HepG2 (cell line): ENCODE measurements at regions not wholly inside any gene's neighbourhood (a gene's known extent, or its start where the extent isn't known, plus 50 kb on each side); places are given as distances from the start of the nearest gene placed in this dataset.

Source experiments
- ATAC-seq: fragments of 200-7000 bp; cut with Tn5 transposase; 3 replicates; pipeline ENCODE4 v1.9.1; 2020; ENCODE audit warnings: mild to moderate bottlenecking, moderate library complexity
- BruUV-seq: library from RNA; stranded (reverse); fragments of 400-500 nt; replicated peaks from 2 replicates; lab custom pipeline; 2021; lab: Mats Ljungman, UMichigan
- CTCF ChIA-PET: fragments of 300-600 bp; formaldehyde crosslinking; extraction: SDS; loops from one replicate; lab custom pipeline; 2021; ENCODE audit warnings: low total read pairs, inconsistent platforms, low intra/inter-chr PET ratio; lab: Yijun Ruan, JAX
- POLR2A ChIA-PET: fragments of 350-600 bp; sonication (Branson Sonifier 250); formaldehyde crosslinking; loops from one replicate; lab custom pipeline; 2020; ENCODE audit warnings: antibody characterized with exemption, inconsistent platforms; lab: Yijun Ruan, JAX
- DNase-seq: peaks from one replicate; pipeline ENCODE4 v3.0.0-alpha.2; 2015; ENCODE audit warnings: low spot score
- FAIRE-seq: peaks from 3 replicates; lab custom pipeline; 2011; peaks lifted over from hg19 to GRCh38; lab: Jason Lieb, UNC
- H2AFZ ChIP-seq: one replicate; pipeline ENCODE4 v1.6.1; 2011; ENCODE audit warnings: low read length, inconsistent platforms
- H3K27ac ChIP-seq: fragments of 300-600 bp; 3 replicates; pipeline ENCODE4 v1.8.0; 2011; ENCODE audit warnings: mixed run types, mild to moderate bottlenecking, mixed read lengths, low read length, inconsistent platforms; ENCODE audit not compliant: insufficient read depth; ENCODE audit errors: extremely low read length
- H3K27me3 ChIP-seq, 2 experiments: fragments of 200-600 bp in 1 of 2; 2 replicates in 1 of 2; 3 replicates in 1 of 2; pipeline versions ENCODE4 v1.6.0 to v1.8.0; 2011; ENCODE audit warnings: low read length in 2 of 2, mild to moderate bottlenecking in 2 of 2, moderate library complexity in 2 of 2, inconsistent platforms in 1 of 2; ENCODE audit not compliant: insufficient read depth in 2 of 2, control insufficient read depth in 1 of 2
- H3K36me3 ChIP-seq, 2 experiments: fragments of 200-600 bp in 1 of 2; replicated peaks in 1 of 2; 2 replicates in 1 of 2; 3 replicates in 1 of 2; pipeline versions ENCODE4 v1.5.1 to v1.8.0; 2011; ENCODE audit warnings: low read length in 2 of 2, inconsistent platforms in 1 of 2; ENCODE audit not compliant: insufficient read depth in 2 of 2, control insufficient read depth in 1 of 2
- H3K4me1 ChIP-seq: 2 replicates; pipeline ENCODE4 v1.5.1; 2012; ENCODE audit warnings: low read length, inconsistent platforms; ENCODE audit not compliant: insufficient read depth
- H3K4me2 ChIP-seq: 2 replicates; pipeline ENCODE4 v1.6.0; 2011; ENCODE audit warnings: low read depth, low read length, inconsistent platforms
- H3K4me3 ChIP-seq, 3 experiments: fragments of 200-600 bp in 1 of 3; sonication (generic), shearing (Covaris generic) in 1 of 3; replicated peaks in 1 of 3; 2 replicates each; pipeline ENCODE4 v1.5.1; 2011 to 2016; ENCODE audit warnings: low read length in 3 of 3, inconsistent platforms in 2 of 3, low read depth in 2 of 3, mild to moderate bottlenecking in 2 of 3, control low read depth in 1 of 3, mixed read lengths in 1 of 3; ENCODE audit not compliant: insufficient read depth in 1 of 3
- H3K79me2 ChIP-seq: one replicate; pipeline ENCODE4 v1.6.1; 2011; ENCODE audit warnings: low read length, inconsistent platforms; ENCODE audit not compliant: insufficient read depth
- H3K9ac ChIP-seq: 2 replicates; pipeline ENCODE4 v1.6.0; 2011; ENCODE audit warnings: mild to moderate bottlenecking, low read depth, low read length, inconsistent platforms; ENCODE audit not compliant: insufficient read depth
- H3K9me3 ChIP-seq: 2 replicates; pipeline ENCODE4 v1.5.1; 2012; ENCODE audit warnings: mild to moderate bottlenecking, low read length
- H4K20me1 ChIP-seq: 2 replicates; pipeline ENCODE4 v1.6.0; 2011; ENCODE audit warnings: inconsistent platforms, mild to moderate bottlenecking, low read length, moderate library complexity; ENCODE audit not compliant: insufficient read depth
- ADNP ChIP-seq: sonication (generic); formaldehyde crosslinking; IDR thresholded peaks from 2 replicates; pipeline ENCODE4 v1.4.0; 2020; ENCODE audit warnings: missing genetic modification reagents
- BCL6 ChIP-seq: IDR thresholded peaks from 2 replicates; pipeline ENCODE4 v1.6.1; 2016; ENCODE audit warnings: missing genetic modification reagents, missing compliant biosample characterization
- HMG20A ChIP-seq: IDR thresholded peaks from 2 replicates; pipeline ENCODE4 v1.6.1; 2016; ENCODE audit warnings: borderline replicate concordance
- JUN ChIP-seq: sonication (generic); formaldehyde crosslinking; IDR thresholded peaks from 2 replicates; pipeline ENCODE4 v1.4.0; 2020; ENCODE audit warnings: mild to moderate bottlenecking, missing genetic modification reagents
- NBN ChIP-seq: fragments of 450-650 bp; conservative IDR thresholded peaks from 2 replicates; pipeline ENCODE4 v1.6.1; 2017
- RFX1 ChIP-seq: fragments of 450-650 bp; IDR thresholded peaks from 2 replicates; pipeline ENCODE4 v1.6.1; 2017
- SIN3B ChIP-seq: fragments of 150-350 bp; IDR thresholded peaks from 2 replicates; pipeline ENCODE4 v1.6.1; 2014; ENCODE audit warnings: low read length
- ZFY ChIP-seq: sonication (generic); formaldehyde crosslinking; IDR thresholded peaks from 2 replicates; pipeline ENCODE4 v1.4.0; 2020; ENCODE audit warnings: missing genetic modification reagents
- ZFYVE20 ChIP-seq: sonication (generic); formaldehyde crosslinking; IDR thresholded peaks from 2 replicates; pipeline ENCODE4 v1.8.0; 2023; ENCODE audit warnings: low read depth, mild to moderate bottlenecking, moderate library complexity, missing genetic modification reagents, borderline replicate concordance
- ZMYM4 ChIP-seq: sonication (generic); formaldehyde crosslinking; IDR thresholded peaks from 2 replicates; pipeline ENCODE4 v1.8.1; 2023; ENCODE audit warnings: mild to moderate bottlenecking, missing genetic modification reagents
- ZNF224 ChIP-seq: sonication (generic); formaldehyde crosslinking; IDR thresholded peaks from 2 replicates; pipeline ENCODE4 v1.5.0; 2020; ENCODE audit warnings: mild to moderate bottlenecking, missing genetic modification reagents
- ZNF317 ChIP-seq: sonication (generic); formaldehyde crosslinking; IDR thresholded peaks from 2 replicates; pipeline ENCODE4 v1.5.0; 2020; ENCODE audit warnings: mild to moderate bottlenecking, missing genetic modification reagents
- ZNF354B ChIP-seq: sonication (generic); formaldehyde crosslinking; IDR thresholded peaks from 2 replicates; pipeline ENCODE4 v1.8.0; 2022; ENCODE audit warnings: mild to moderate bottlenecking, missing genetic modification reagents
- ZNF570 ChIP-seq: sonication (generic); formaldehyde crosslinking; IDR thresholded peaks from 2 replicates; pipeline ENCODE4 v1.4.0; 2020; ENCODE audit warnings: mild to moderate bottlenecking, missing genetic modification reagents, borderline replicate concordance
- ZNF772 ChIP-seq: sonication (generic); formaldehyde crosslinking; IDR thresholded peaks from 2 replicates; pipeline ENCODE4 v1.5.0; 2020; ENCODE audit warnings: mild to moderate bottlenecking, missing genetic modification reagents
- ZNF790 ChIP-seq: sonication (generic); formaldehyde crosslinking; IDR thresholded peaks from 2 replicates; pipeline ENCODE4 v1.8.0; 2022; ENCODE audit warnings: missing genetic modification reagents, mild to moderate bottlenecking, borderline replicate concordance
- WGBS: methylation state at CpG from one replicate; pipeline ENCODE4 v1.1.6; 2017; ENCODE audit warnings: low lambda C conversion rate; 5-methylcytosine and 5-hydroxymethylcytosine counted together
- in situ Hi-C: cut with HindIII; loops from 2 replicates; pipeline ENCODE4 v1.10.0; 2017; ENCODE audit warnings: low pct_unique_long_range_greater_than_20kb; ENCODE audit not compliant: extremely low pct_ligation_motif_present
- intact Hi-C: fragments of 100-400 bp; cut with micrococcal nuclease; formaldehyde crosslinking; loops from one replicate; pipeline ENCODE4 v1.10.0; 2022; ENCODE audit not compliant: unreplicated experiment
- TF ChIP-seq, protein P1 (sequence below): sonication (generic); formaldehyde crosslinking; IDR thresholded peaks from 2 replicates; pipeline ENCODE4 v1.5.0; 2020; ENCODE audit warnings: missing genetic modification reagents

GRCh38 chr12:60568914-60569313 lies 973.1 kb downstream of the SLC16A7 start:
- BruUV-seq = no TSS peak
- H3K9ac ChIP-seq = no peak overlapping the region
- CTCF ChIA-PET = no interaction called here
- no peaks in the 10 kb centered on the region for H3K27me3 ChIP-seq
- in situ Hi-C loops = no loop called here
- TF ChIP-seq BCL6 (CRISPR knock-in tag) = no peak
- no peak for TF ChIP-seq ZNF354B (CRISPR knock-in tag)
- TF ChIP-seq JUN (CRISPR knock-in tag) = no peak
- no peak for TF ChIP-seq SIN3B
- no peak for TF ChIP-seq ADNP
- no peak for TF ChIP-seq ZNF570 (CRISPR knock-in tag)
- no peak for TF ChIP-seq ZFY
- TF ChIP-seq, protein P1, sequence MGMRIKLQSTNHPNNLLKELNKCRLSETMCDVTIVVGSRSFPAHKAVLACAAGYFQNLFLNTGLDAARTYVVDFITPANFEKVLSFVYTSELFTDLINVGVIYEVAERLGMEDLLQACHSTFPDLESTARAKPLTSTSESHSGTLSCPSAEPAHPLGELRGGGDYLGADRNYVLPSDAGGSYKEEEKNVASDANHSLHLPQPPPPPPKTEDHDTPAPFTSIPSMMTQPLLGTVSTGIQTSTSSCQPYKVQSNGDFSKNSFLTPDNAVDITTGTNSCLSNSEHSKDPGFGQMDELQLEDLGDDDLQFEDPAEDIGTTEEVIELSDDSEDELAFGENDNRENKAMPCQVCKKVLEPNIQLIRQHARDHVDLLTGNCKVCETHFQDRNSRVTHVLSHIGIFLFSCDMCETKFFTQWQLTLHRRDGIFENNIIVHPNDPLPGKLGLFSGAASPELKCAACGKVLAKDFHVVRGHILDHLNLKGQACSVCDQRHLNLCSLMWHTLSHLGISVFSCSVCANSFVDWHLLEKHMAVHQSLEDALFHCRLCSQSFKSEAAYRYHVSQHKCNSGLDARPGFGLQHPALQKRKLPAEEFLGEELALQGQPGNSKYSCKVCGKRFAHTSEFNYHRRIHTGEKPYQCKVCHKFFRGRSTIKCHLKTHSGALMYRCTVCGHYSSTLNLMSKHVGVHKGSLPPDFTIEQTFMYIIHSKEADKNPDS = no peak
- no peak for TF ChIP-seq ZMYM4 (CRISPR knock-in tag)
- TF ChIP-seq ZNF317 = no peak
- TF ChIP-seq ZNF790 = no peak
- no peak for TF ChIP-seq ZNF772
- no peak for TF ChIP-seq HMG20A (CRISPR knock-in tag)
- no peak for TF ChIP-seq NBN
- no peak for TF ChIP-seq RFX1
- TF ChIP-seq ZNF224 (CRISPR knock-in tag) = no peak
- TF ChIP-seq ZFYVE20 = no peak
- FAIRE-seq (no peak), DNase-seq (no peak), ATAC-seq (no peak)
- WGBS = 10% methylated on average over 2 of the region's 2 CpGs
- H3K79me2 ChIP-seq = no peaks in the 10 kb centered on the region
- intact Hi-C loops = no loop called here
- H2AFZ ChIP-seq = no peak overlapping the region
- POLR2A ChIA-PET = no interaction called here
- no peak overlapping the region for H3K4me2 ChIP-seq
- no peak overlapping the region for H3K27ac ChIP-seq
- H3K36me3 ChIP-seq = no peaks in the 10 kb centered on the region
- H3K4me3 ChIP-seq = no peak overlapping the region
- no peaks in the 10 kb centered on the region for H3K4me1 ChIP-seq
- peaks cover 61% of the 10 kb centered on the region for H3K9me3 ChIP-seq
- no peaks in the 10 kb centered on the region for H4K20me1 ChIP-seq
